Lower lobe of right lung (tissue), 2 donors: ENCODE measurements at regions not wholly inside any gene's neighbourhood (a gene's known extent, or its start where the extent isn't known, plus 50 kb on each side); places are given as distances from the start of the nearest gene placed in this dataset.

ENCODE experiments used
- ATAC-seq, 2 donors: fragments of 200-7000 bp; cut with Tn5 transposase; one replicate each; pipeline ENCODE4 v1.9.1; 2020 to 2022; ENCODE audit warnings: mild to moderate bottlenecking in 2 of 2, moderate library complexity in 2 of 2
- DNase-seq: peaks from one replicate; pipeline ENCODE4 v3.0.0-alpha.2; 2020
- H3K27ac ChIP-seq: fragments of 200-600 bp; one replicate; pipeline ENCODE4 v1.8.0; 2022
- H3K27me3 ChIP-seq: fragments of 200-600 bp; one replicate; pipeline ENCODE4 v1.8.0; 2022; ENCODE audit warnings: low read depth
- H3K36me3 ChIP-seq: fragments of 200-600 bp; one replicate; pipeline ENCODE4 v1.8.0; 2022; ENCODE audit warnings: mild to moderate bottlenecking
- H3K4me1 ChIP-seq: fragments of 200-600 bp; one replicate; pipeline ENCODE4 v1.8.0; 2022
- H3K4me3 ChIP-seq: fragments of 200-600 bp; one replicate; pipeline ENCODE4 v1.8.0; 2022; ENCODE audit warnings: mild to moderate bottlenecking
- H3K9me3 ChIP-seq: fragments of 200-600 bp; one replicate; pipeline ENCODE4 v1.8.0; 2022
- CTCF ChIP-seq: fragments of 200-600 bp; IDR thresholded peaks from one replicate; pipeline ENCODE4 v1.8.0; 2022; ENCODE audit warnings: antibody characterized with exemption, mild to moderate bottlenecking
- intact Hi-C: fragments of 100-400 bp; cut with DNase I; formaldehyde crosslinking; loops from one replicate; pipeline ENCODE4 v1.11.0; 2022
- donor health status: DM: no; HTN: yes; CAD: no; lungs with severe emphysema.

GRCh38 chr6:11415557-11415956 lies 122.0 kb upstream of the TMEM170B start:
- H3K27me3 ChIP-seq, result no peaks in the 10 kb centered on the region
- no peaks in the 10 kb centered on the region for H3K36me3 ChIP-seq
- intact Hi-C loops, result no loop called here
- no peak overlapping the region for H3K27ac ChIP-seq
- peaks cover 24% of the 10 kb centered on the region for H3K4me1 ChIP-seq
- H3K9me3 ChIP-seq, result no peaks in the 10 kb centered on the region
- ATAC-seq, result no peak
- no peak for DNase-seq
- H3K4me3 ChIP-seq, result no peak overlapping the region
- TF ChIP-seq CTCF, result no peak

GRCh38 chr6:11414176-11414963 lies 123.2 kb upstream of the TMEM170B start:
- peaks cover 24% of the 10 kb centered on the region for H3K4me1 ChIP-seq
- no peaks in the 10 kb centered on the region for H3K36me3 ChIP-seq
- TF ChIP-seq CTCF, result no peak
- H3K4me3 ChIP-seq, result no peak overlapping the region
- H3K9me3 ChIP-seq, result no peaks in the 10 kb centered on the region
- ATAC-seq (peak; percentile 83 to 88), DNase-seq (no peak)
- H3K27me3 ChIP-seq, result no peaks in the 10 kb centered on the region
- peak overlapping the region; percentile 12 for H3K27ac ChIP-seq
- intact Hi-C loops, result no loop called here

- no peak overlapping the region for H3K27ac ChIP-seq
- no peaks in the 10 kb centered on the region for H3K36me3 ChIP-seq
- H3K4me3 ChIP-seq, result no peak overlapping the region
- DNase-seq (no peak), ATAC-seq (no peak)
- no peaks in the 10 kb centered on the region for H3K27me3 ChIP-seq
- intact Hi-C loops, result no loop called here
- peaks cover 24% of the 10 kb centered on the region for H3K4me1 ChIP-seq
- no peak for TF ChIP-seq CTCF
- H3K9me3 ChIP-seq, result no peaks in the 10 kb centered on the region
Observed at GRCh38 chr6:11413728-11414127, 123.8 kb upstream of the TMEM170B start.

- H3K4me1 ChIP-seq, result peaks cover 24% of the 10 kb centered on the region
- H3K9me3 ChIP-seq, result no peaks in the 10 kb centered on the region
- DNase-seq (no peak), ATAC-seq (no peak)
- no peak overlapping the region for H3K4me3 ChIP-seq
- H3K27ac ChIP-seq, result no peak overlapping the region
- peak; percentile 11 for TF ChIP-seq CTCF
- H3K36me3 ChIP-seq, result no peaks in the 10 kb centered on the region
- intact Hi-C loops, result no loop called here
- H3K27me3 ChIP-seq, result no peaks in the 10 kb centered on the region
Observed at GRCh38 chr6:11413117-11413687, 124.3 kb upstream of the TMEM170B start.

GRCh38 chr6:11412616-11413015 lies 124.9 kb upstream of the TMEM170B start:
- no peaks in the 10 kb centered on the region for H3K9me3 ChIP-seq
- intact Hi-C loops, result no loop called here
- DNase-seq, result no peak
- ATAC-seq, result no peak
- no peak for TF ChIP-seq CTCF
- no peaks in the 10 kb centered on the region for H3K27me3 ChIP-seq
- H3K4me3 ChIP-seq, result no peak overlapping the region
- no peaks in the 10 kb centered on the region for H3K36me3 ChIP-seq
- H3K27ac ChIP-seq, result no peak overlapping the region
- peaks cover 24% of the 10 kb centered on the region for H3K4me1 ChIP-seq
